Peyer's patch (tissue), 4 donors: ENCODE measurements at regions not wholly inside any gene's neighbourhood (a gene's known extent, or its start where the extent isn't known, plus 50 kb on each side); places are given as distances from the start of the nearest gene placed in this dataset.

Experiments used
- DNase-seq, 3 donors: peaks; one replicate each; pipeline ENCODE4 v3.0.0-alpha.2; 2017 to 2019
- H3K27ac ChIP-seq, 4 donors: fragments of 200-600 bp; sonication (generic); one replicate each; pipeline ENCODE4 v1.5.1; 2016 to 2019
- H3K27me3 ChIP-seq, 2 donors: fragments of 200-600 bp; sonication (generic); one replicate each; pipeline ENCODE4 v1.5.1; 2019
- H3K36me3 ChIP-seq, 3 donors: fragments of 200-600 bp; sonication (generic); one replicate each; pipeline ENCODE4 v1.5.1; 2016 to 2019
- H3K4me1 ChIP-seq, 4 donors: fragments of 200-600 bp; sonication (generic); one replicate each; pipeline ENCODE4 v1.5.1; 2016 to 2019
- H3K4me3 ChIP-seq, 4 donors: fragments of 200-600 bp; sonication (generic); 1 replicate in 3 of 4; 2 replicates in 1 of 4; pipeline ENCODE4 v1.5.1; 2016 to 2019; ENCODE audit warnings: mild to moderate bottlenecking in 1 of 4
- H3K9me3 ChIP-seq, 4 donors: fragments of 200-600 bp; sonication (generic); one replicate each; pipeline ENCODE4 v1.5.1; 2016 to 2019; ENCODE audit warnings: mild to moderate bottlenecking in 1 of 4
- POLR2A ChIP-seq, 2 donors: fragments of 450-650 bp; IDR thresholded peaks; one replicate each; pipeline ENCODE4 v1.5.1; 2017; ENCODE audit warnings: antibody characterized with exemption in 2 of 2, mild to moderate bottlenecking in 2 of 2, moderate library complexity in 2 of 2
- TF ChIP-seq, protein P1 (sequence below), 6 experiments: fragments of 450-650 bp in 4 of 6; fragments of 200-600 bp in 2 of 6; sonication (generic) in 1 of 6; IDR thresholded peaks; one replicate each; pipeline ENCODE4 v1.5.1; 2017 to 2019; ENCODE audit warnings: antibody characterized with exemption in 6 of 6, mild to moderate bottlenecking in 3 of 6, moderate library complexity in 1 of 6

GRCh38 chr12:91563011-91563765 is 380.6 kb upstream of the DCN start:
- H3K36me3 ChIP-seq, result no peaks in the 10 kb centered on the region
- TF ChIP-seq, protein P1, sequence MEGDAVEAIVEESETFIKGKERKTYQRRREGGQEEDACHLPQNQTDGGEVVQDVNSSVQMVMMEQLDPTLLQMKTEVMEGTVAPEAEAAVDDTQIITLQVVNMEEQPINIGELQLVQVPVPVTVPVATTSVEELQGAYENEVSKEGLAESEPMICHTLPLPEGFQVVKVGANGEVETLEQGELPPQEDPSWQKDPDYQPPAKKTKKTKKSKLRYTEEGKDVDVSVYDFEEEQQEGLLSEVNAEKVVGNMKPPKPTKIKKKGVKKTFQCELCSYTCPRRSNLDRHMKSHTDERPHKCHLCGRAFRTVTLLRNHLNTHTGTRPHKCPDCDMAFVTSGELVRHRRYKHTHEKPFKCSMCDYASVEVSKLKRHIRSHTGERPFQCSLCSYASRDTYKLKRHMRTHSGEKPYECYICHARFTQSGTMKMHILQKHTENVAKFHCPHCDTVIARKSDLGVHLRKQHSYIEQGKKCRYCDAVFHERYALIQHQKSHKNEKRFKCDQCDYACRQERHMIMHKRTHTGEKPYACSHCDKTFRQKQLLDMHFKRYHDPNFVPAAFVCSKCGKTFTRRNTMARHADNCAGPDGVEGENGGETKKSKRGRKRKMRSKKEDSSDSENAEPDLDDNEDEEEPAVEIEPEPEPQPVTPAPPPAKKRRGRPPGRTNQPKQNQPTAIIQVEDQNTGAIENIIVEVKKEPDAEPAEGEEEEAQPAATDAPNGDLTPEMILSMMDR (IDR thresholded peaks at IDR 0.05), result no peak
- TF ChIP-seq POLR2A (IDR thresholded peaks at IDR 0.05), result no peak
- H3K9me3 ChIP-seq, result no peaks in the 10 kb centered on the region

DNA sequence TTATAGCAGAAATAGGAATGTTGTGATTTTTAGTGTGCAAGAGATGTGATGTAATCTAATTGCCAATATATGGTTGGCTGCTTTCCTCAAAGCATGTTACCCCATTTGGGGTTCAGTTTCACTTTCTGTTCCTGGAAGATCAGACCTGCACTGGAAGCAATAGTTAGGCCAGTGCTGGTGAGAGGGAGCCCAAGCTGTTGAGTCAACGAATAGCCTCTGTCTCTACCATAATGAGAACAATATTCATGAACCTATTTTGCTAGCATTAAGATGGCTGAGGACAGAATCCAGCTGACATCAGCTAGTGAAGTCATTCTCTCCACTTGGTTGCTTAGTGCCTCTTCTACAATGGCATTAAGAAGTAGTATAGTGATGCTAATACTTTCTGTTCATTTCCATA is 379.9 kb upstream of the DCN start:
- H3K4me1 ChIP-seq, result no peaks in the 10 kb centered on the region
- no peaks in the 10 kb centered on the region for H3K9me3 ChIP-seq
- no peaks in the 10 kb centered on the region for H3K36me3 ChIP-seq
- H3K4me3 ChIP-seq, result no peak overlapping the region
- no peak overlapping the region for H3K27ac ChIP-seq
- no peak for DNase-seq
- TF ChIP-seq, protein P1 (IDR thresholded peaks at IDR 0.05), result no peak
- no peak for TF ChIP-seq POLR2A (IDR thresholded peaks at IDR 0.05)
- no peaks in the 10 kb centered on the region for H3K27me3 ChIP-seq

More at GRCh38 chr12:91563011-91563765, 380.6 kb upstream of the DCN start:
- H3K27me3 ChIP-seq, result no peaks in the 10 kb centered on the region
- DNase-seq, result no peak
- no peaks in the 10 kb centered on the region for H3K4me1 ChIP-seq
- no peak overlapping the region for H3K4me3 ChIP-seq
- H3K27ac ChIP-seq, result no peak overlapping the region

DNA sequence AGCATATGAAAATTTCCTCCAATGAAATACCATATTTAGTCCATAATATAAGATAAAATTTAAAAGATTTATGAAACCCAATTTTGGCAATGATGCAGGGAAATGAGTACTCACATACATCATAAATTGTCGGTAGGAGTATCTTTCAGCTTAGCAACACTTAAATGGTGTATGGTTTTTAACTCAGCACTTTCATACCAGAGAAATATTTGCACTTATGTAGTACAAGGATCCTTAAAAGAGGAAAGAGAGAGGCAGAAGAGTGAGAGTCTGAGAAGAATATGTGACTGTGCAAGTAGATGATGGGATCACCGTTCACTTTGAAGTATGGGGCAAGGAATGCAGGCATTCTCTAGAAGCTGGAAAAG is 379.3 kb upstream of the DCN start:
- Histone ChIP-seq H3K27me3 (no peaks in the 10 kb centered on the region), H3K27ac (no peak overlapping the region), H3K4me1 (no peaks in the 10 kb centered on the region), H3K9me3 (no peaks in the 10 kb centered on the region), H3K4me3 (no peak overlapping the region), H3K36me3 (no peaks in the 10 kb centered on the region)
- no peak for DNase-seq
- TF ChIP-seq, protein P1 (IDR thresholded peaks at IDR 0.05), result no peak

DNA sequence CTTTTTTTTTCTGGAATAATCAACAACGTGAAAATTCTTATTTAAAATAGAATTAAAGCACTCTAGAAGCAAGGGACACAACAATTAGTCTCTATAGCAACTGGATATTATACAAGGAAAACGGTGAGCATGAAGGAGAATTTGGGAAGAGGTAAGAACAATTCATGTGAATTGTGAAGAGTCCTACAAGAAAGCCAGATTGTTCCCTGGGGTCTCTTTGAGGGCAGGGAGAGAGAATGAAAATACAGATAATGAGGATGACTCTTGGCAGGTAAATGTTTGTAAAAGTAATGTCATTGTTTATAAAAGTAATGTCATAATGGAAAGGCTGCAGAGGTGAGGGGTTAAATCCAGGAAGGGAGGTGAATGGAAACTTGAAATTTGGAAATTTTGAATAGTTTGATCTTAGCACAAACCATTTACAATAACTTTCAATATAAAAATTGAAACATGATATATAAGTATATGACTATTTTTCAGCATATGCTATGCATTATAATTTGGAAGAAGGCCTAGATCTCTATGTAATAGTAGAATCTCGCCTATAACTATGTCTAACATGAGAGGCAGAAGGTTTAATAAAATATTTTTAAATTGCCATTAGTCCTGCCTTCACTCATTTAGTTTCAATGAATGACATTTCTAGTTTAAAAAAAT is 378.8 kb upstream of the DCN start:
- no peaks in the 10 kb centered on the region for H3K4me1 ChIP-seq
- H3K9me3 ChIP-seq, result no peaks in the 10 kb centered on the region
- DNase-seq, result no peak
- no peak overlapping the region for H3K4me3 ChIP-seq
- H3K36me3 ChIP-seq, result no peaks in the 10 kb centered on the region
- H3K27ac ChIP-seq, result no peak overlapping the region
- no peaks in the 10 kb centered on the region for H3K27me3 ChIP-seq
- TF ChIP-seq POLR2A (IDR thresholded peaks at IDR 0.05), result no peak
- TF ChIP-seq, protein P1 (IDR thresholded peaks at IDR 0.05), result no peak

GRCh38 chr12:91556909-91557308 is 374.3 kb upstream of the DCN start:
- TF ChIP-seq, protein P1 (IDR thresholded peaks at IDR 0.05), result no peak
- TF ChIP-seq POLR2A (IDR thresholded peaks at IDR 0.05), result no peak
- H3K36me3 ChIP-seq, result no peaks in the 10 kb centered on the region
- H3K9me3 ChIP-seq, result peaks cover 0 to 3% (median 0%) of the 10 kb centered on the region in 4 donors
- no peak overlapping the region for H3K4me3 ChIP-seq
- no peaks in the 10 kb centered on the region for H3K27me3 ChIP-seq
- DNase-seq, result no peak
- no peaks in the 10 kb centered on the region for H3K4me1 ChIP-seq
- no peak overlapping the region for H3K27ac ChIP-seq
